NCI-H2029 (cell line): ENCODE measurements at regions not wholly inside any gene's neighbourhood (a gene's known extent, or its start where the extent isn't known, plus 50 kb on each side); places are given as distances from the start of the nearest gene placed in this dataset.
A peak's percentile ranks its signal among the peaks of the same experiment; 100 is the strongest.
"Not testable (repeated sequence)": the region's sequence is repeated elsewhere in the genome, so short reads cannot be mapped to it uniquely, and the experiment has no call there.

ENCODE experiments used
- DNase-seq: peaks from one replicate; lab custom pipeline; 2025; lab: John Stamatoyannopoulos, UW

- peak; percentile 22 for DNase-seq
These were observed 133.3 kb downstream of the TBC1D2B start for GRCh38 chr15:77944002-77944867.

GRCh38 chr15:77942611-77943211 is 134.8 kb downstream of the TBC1D2B start:
- DNase-seq, result no peak

GRCh38 chr15:77941090-77941827 is 136.3 kb downstream of the TBC1D2B start:
- DNase-seq, result not testable (repeated sequence)

GRCh38 chr15:77940381-77940947 is 137.0 kb downstream of the TBC1D2B start:
- no peak for DNase-seq

- no peak for DNase-seq
These were observed 137.7 kb downstream of the TBC1D2B start for GRCh38 chr15:77939851-77940250.

GRCh38 chr15:77939026-77939425 is 138.5 kb downstream of the TBC1D2B start:
- DNase-seq, result not testable (repeated sequence)

GRCh38 chr15:77938546-77938945 is 139.0 kb downstream of the TBC1D2B start:
- not testable (repeated sequence) for DNase-seq

GRCh38 chr15:77936567-77936966 is 140.9 kb downstream of the TBC1D2B start:
- DNase-seq, result not testable (repeated sequence)

GRCh38 chr15:77934516-77934915 is 143.0 kb downstream of the TBC1D2B start:
- DNase-seq, result not testable (repeated sequence)

- not testable (repeated sequence) for DNase-seq
These were observed 146.6 kb downstream of the TBC1D2B start for GRCh38 chr15:77930907-77931306.

GRCh38 chr15:77930490-77930889 is 147.0 kb downstream of the TBC1D2B start:
- not testable (repeated sequence) for DNase-seq

- not testable (repeated sequence) for DNase-seq
These were observed 150.7 kb downstream of the TBC1D2B start for GRCh38 chr15:77926789-77927188.

- not testable (repeated sequence) for DNase-seq
These were observed 151.2 kb downstream of the TBC1D2B start for GRCh38 chr15:77926296-77926695.

GRCh38 chr15:77925101-77925500 is 152.4 kb downstream of the TBC1D2B start:
- not testable (repeated sequence) for DNase-seq

GRCh38 chr15:77921664-77922063 is 155.8 kb downstream of the TBC1D2B start:
- DNase-seq, result no peak

- not testable (repeated sequence) for DNase-seq
These were observed 160.4 kb downstream of the TBC1D2B start for GRCh38 chr15:77916966-77917635.

- DNase-seq, result not testable (repeated sequence)
These were observed 161.6 kb downstream of the TBC1D2B start for GRCh38 chr15:77915961-77916330.

- no peak for DNase-seq
These were observed 162.1 kb downstream of the TBC1D2B start for GRCh38 chr15:77915261-77915960.

GRCh38 chr15:77914531-77914930 is 163.0 kb downstream of the TBC1D2B start:
- not testable (repeated sequence) for DNase-seq

GRCh38 chr15:77910030-77910911 is 167.2 kb downstream of the TBC1D2B start:
- peak; percentile 4 for DNase-seq
